GM04504 (cell line): ENCODE measurements at regions not wholly inside any gene's neighbourhood (a gene's known extent, or its start where the extent isn't known, plus 50 kb on each side); places are given as distances from the start of the nearest gene placed in this dataset.

Experiments used
- DNase-seq: peaks from one replicate; pipeline ENCODE4 v3.0.0-alpha.2; 2012; ENCODE audit warnings: low read depth

GRCh38 chr22:48557473-48557872 lies 1270.2 kb downstream of the BRD1 start:
- no peak for DNase-seq

GRCh38 chr22:48556751-48557150 lies 1270.9 kb downstream of the BRD1 start:
- no peak for DNase-seq

- no peak for DNase-seq
Observed at GRCh38 chr22:48556222-48556621, 1271.5 kb downstream of the BRD1 start.

GRCh38 chr22:48555606-48556005 lies 1272.1 kb downstream of the BRD1 start:
- no peak for DNase-seq

- no peak for DNase-seq
Observed at GRCh38 chr22:48554893-48555572, 1272.6 kb downstream of the BRD1 start.

- DNase-seq, result no peak
Observed at GRCh38 chr22:48553694-48554308, 1273.9 kb downstream of the BRD1 start.

- DNase-seq, result no peak
Observed at GRCh38 chr22:48553119-48553518, 1274.6 kb downstream of the BRD1 start.

GRCh38 chr22:48551716-48552268 lies 1275.9 kb downstream of the BRD1 start:
- no peak for DNase-seq

- DNase-seq, result no peak
Observed at GRCh38 chr22:48551061-48551460, 1276.6 kb downstream of the BRD1 start.

GRCh38 chr22:48548391-48548790 lies 1279.3 kb downstream of the BRD1 start:
- DNase-seq, result no peak

- no peak for DNase-seq
Observed at GRCh38 chr22:48547971-48548370, 1279.7 kb downstream of the BRD1 start.

- no peak for DNase-seq
Observed at GRCh38 chr22:48546653-48547424, 1280.8 kb downstream of the BRD1 start.

- no peak for DNase-seq
Observed at GRCh38 chr22:48545987-48546386, 1281.7 kb downstream of the BRD1 start.

GRCh38 chr22:48541401-48542098 lies 1286.1 kb downstream of the BRD1 start:
- DNase-seq, result no peak

- DNase-seq, result no peak
Observed at GRCh38 chr22:48539261-48539660, 1288.4 kb downstream of the BRD1 start.

GRCh38 chr22:48538291-48538820 lies 1289.3 kb downstream of the BRD1 start:
- no peak for DNase-seq

- no peak for DNase-seq
Observed at GRCh38 chr22:48537343-48537680, 1290.4 kb downstream of the BRD1 start.

GRCh38 chr22:48536541-48537342 lies 1290.9 kb downstream of the BRD1 start:
- DNase-seq, result no peak

- DNase-seq, result no peak
Observed at GRCh38 chr22:48535868-48536540, 1291.7 kb downstream of the BRD1 start.

GRCh38 chr22:48534395-48534958 lies 1293.2 kb downstream of the BRD1 start:
- no peak for DNase-seq
